Liver (tissue), 8 donors: ENCODE measurements at regions not wholly inside any gene's neighbourhood (a gene's known extent, or its start where the extent isn't known, plus 50 kb on each side); places are given as distances from the start of the nearest gene placed in this dataset.

Experiments
- DNase-seq: peaks from one replicate; pipeline ENCODE4 v3.0.0-alpha.2; 2017; ENCODE audit warnings: low spot score
- H3K27ac ChIP-seq, 2 donors: one replicate each; pipeline ENCODE4 v1.7.0; 2013; ENCODE audit warnings: inconsistent platforms in 2 of 2, low read length in 2 of 2, control low read depth in 1 of 2, low read depth in 1 of 2, mild to moderate bottlenecking in 1 of 2
- H3K27me3 ChIP-seq, 4 donors: one replicate each; pipeline versions ENCODE4 v1.6.1 to v1.7.0; 2013; ENCODE audit warnings: low read length in 3 of 4, inconsistent platforms in 1 of 4, mild to moderate bottlenecking in 1 of 4, moderate library complexity in 1 of 4; ENCODE audit not compliant: control insufficient read depth in 4 of 4, insufficient read depth in 4 of 4
- H3K36me3 ChIP-seq, 4 donors: one replicate each; pipeline versions ENCODE4 v1.6.1 to v1.7.0; 2013; ENCODE audit warnings: low read length in 3 of 4, mild to moderate bottlenecking in 3 of 4, low read depth in 1 of 4, moderate library complexity in 1 of 4; ENCODE audit not compliant: control insufficient read depth in 4 of 4, insufficient read depth in 3 of 4
- H3K4me1 ChIP-seq, 4 donors: one replicate each; pipeline versions ENCODE4 v1.6.1 to v1.7.0; 2013; ENCODE audit warnings: low read length in 3 of 4, mild to moderate bottlenecking in 3 of 4, moderate library complexity in 1 of 4; ENCODE audit not compliant: control insufficient read depth in 4 of 4, insufficient read depth in 4 of 4
- H3K4me3 ChIP-seq, 3 donors: one replicate each; pipeline versions ENCODE4 v1.6.1 to v1.7.0; 2013; ENCODE audit warnings: low read length in 3 of 3, control low read depth in 1 of 3, low read depth in 1 of 3, mild to moderate bottlenecking in 1 of 3
- H3K9ac ChIP-seq, 2 donors: one replicate each; pipeline ENCODE4 v1.7.0; 2013; ENCODE audit warnings: low read length in 2 of 2, mild to moderate bottlenecking in 2 of 2, moderate library complexity in 2 of 2, control low read depth in 1 of 2, low read depth in 1 of 2
- H3K9me3 ChIP-seq, 4 donors: one replicate each; pipeline versions ENCODE4 v1.6.1 to v1.7.0; 2013; ENCODE audit warnings: low read length in 3 of 4; ENCODE audit not compliant: control insufficient read depth in 4 of 4
- ATF3 ChIP-seq: IDR thresholded peaks from 2 replicates; pipeline ENCODE4 v1.6.1; 2016; ENCODE audit warnings: antibody characterized with exemption
- CTCF ChIP-seq: fragments of 150-350 bp; IDR thresholded peaks from 2 replicates; pipeline ENCODE4 v1.5.1; 2017; ENCODE audit warnings: improper control_type of control experiment, low read depth, low read length; ENCODE audit not compliant: missing input control
- EGR1 ChIP-seq, 2 donors: IDR thresholded peaks; 2 replicates each; pipeline ENCODE4 v1.6.1; 2016 to 2018; ENCODE audit warnings: antibody characterized with exemption in 2 of 2, low read depth in 2 of 2
- FOXA1 ChIP-seq: IDR thresholded peaks from 2 replicates; pipeline ENCODE4 v1.6.1; 2016; ENCODE audit warnings: antibody characterized with exemption
- FOXA2 ChIP-seq: IDR thresholded peaks from 2 replicates; pipeline ENCODE4 v1.6.1; 2016; ENCODE audit warnings: antibody characterized with exemption
- GABPA ChIP-seq, 2 donors: IDR thresholded peaks in 1 of 2; conservative IDR thresholded peaks in 1 of 2; 2 replicates each; pipeline ENCODE4 v1.6.1; 2016; ENCODE audit warnings: antibody characterized with exemption in 2 of 2, mild to moderate bottlenecking in 1 of 2, moderate library complexity in 1 of 2
- HNF4A ChIP-seq, 2 donors: conservative IDR thresholded peaks; 2 replicates each; pipeline ENCODE4 v1.6.1; 2016; ENCODE audit warnings: antibody characterized with exemption in 2 of 2, mild to moderate bottlenecking in 2 of 2
- HNF4G ChIP-seq: IDR thresholded peaks from 2 replicates; pipeline ENCODE4 v1.6.1; 2016; ENCODE audit warnings: antibody characterized with exemption
- JUND ChIP-seq, 2 donors: IDR thresholded peaks; 2 replicates each; pipeline ENCODE4 v1.6.1; 2016; ENCODE audit warnings: antibody characterized with exemption in 2 of 2
- NR2F2 ChIP-seq: IDR thresholded peaks from 2 replicates; pipeline ENCODE4 v1.6.1; 2016; ENCODE audit warnings: antibody characterized with exemption
- RAD21 ChIP-seq, 2 donors: IDR thresholded peaks; 2 replicates each; pipeline ENCODE4 v1.6.1; 2016; ENCODE audit warnings: antibody characterized with exemption in 2 of 2, mild to moderate bottlenecking in 2 of 2
- REST ChIP-seq: IDR thresholded peaks from 2 replicates; pipeline ENCODE4 v1.6.1; 2016; ENCODE audit warnings: antibody characterized with exemption, mild to moderate bottlenecking
- RXRA ChIP-seq, 2 donors: IDR thresholded peaks; 2 replicates each; pipeline ENCODE4 v1.6.1; 2017 to 2018; ENCODE audit warnings: antibody characterized with exemption in 2 of 2, mild to moderate bottlenecking in 1 of 2
- SP1 ChIP-seq: IDR thresholded peaks from 2 replicates; pipeline ENCODE4 v1.6.1; 2018; ENCODE audit warnings: antibody characterized with exemption, mild to moderate bottlenecking
- YY1 ChIP-seq: IDR thresholded peaks from 2 replicates; pipeline ENCODE4 v1.6.1; 2016; ENCODE audit warnings: antibody characterized with exemption, mild to moderate bottlenecking
- WGBS: extraction: QIAGEN DNeasy Blood & Tissue Kit; methylation state at CpG from one replicate; pipeline ENCODE4 v1.1.7; 2013; 5-methylcytosine and 5-hydroxymethylcytosine counted together
- TF ChIP-seq, protein P1 (sequence below): IDR thresholded peaks from 2 replicates; pipeline ENCODE4 v1.6.1; 2016; ENCODE audit warnings: antibody characterized with exemption
- donor health status: healthy.
- donor health status: healthy.
- donor health status: healthy.
- donor health status: healthy.
- donor health status: healthy.

- 59% methylated on average over 2 of the region's 2 CpGs for WGBS
- Histone ChIP-seq H3K9me3 (no peaks in the 10 kb centered on the region), H3K27ac (no peak overlapping the region), H3K9ac (no peak overlapping the region), H3K27me3 (no peaks in the 10 kb centered on the region), H3K4me3 (no peak overlapping the region), H3K4me1 (no peaks in the 10 kb centered on the region), H3K36me3 (no peaks in the 10 kb centered on the region)
- TF ChIP-seq GABPA (IDR thresholded peaks at IDR 0.05 in 1 of 2, conservative IDR thresholded peaks at IDR 0.05 in 1 of 2) (no peak), HNF4G (no peak), JUND (IDR thresholded peaks at IDR 0.05) (no peak), RAD21 (IDR thresholded peaks at IDR 0.05) (no peak)
- no peak for DNase-seq
Observed at GRCh38 chr5:117733051-117733450, 1158.4 kb upstream of the SEMA6A start.

GRCh38 chr5:117732264-117732663 is 1157.6 kb upstream of the SEMA6A start:
- H3K4me3 ChIP-seq, result no peak overlapping the region
- no peaks in the 10 kb centered on the region for H3K9me3 ChIP-seq
- no peak for DNase-seq
- TF ChIP-seq SP1 (no peak), RXRA (IDR thresholded peaks at IDR 0.05) (no peak), CTCF (no peak), NR2F2 (no peak), ATF3 (no peak), GABPA (IDR thresholded peaks at IDR 0.05 in 1 of 2, conservative IDR thresholded peaks at IDR 0.05 in 1 of 2) (no peak), YY1 (no peak), EGR1 (IDR thresholded peaks at IDR 0.05; ENCODE audit: low read depth in 2 of 2) (no peak), JUND (IDR thresholded peaks at IDR 0.05) (no peak), REST (no peak), HNF4G (no peak), FOXA2 (no peak), HNF4A (conservative IDR thresholded peaks at IDR 0.05) (no peak), FOXA1 (no peak)
- TF ChIP-seq, protein P1, sequence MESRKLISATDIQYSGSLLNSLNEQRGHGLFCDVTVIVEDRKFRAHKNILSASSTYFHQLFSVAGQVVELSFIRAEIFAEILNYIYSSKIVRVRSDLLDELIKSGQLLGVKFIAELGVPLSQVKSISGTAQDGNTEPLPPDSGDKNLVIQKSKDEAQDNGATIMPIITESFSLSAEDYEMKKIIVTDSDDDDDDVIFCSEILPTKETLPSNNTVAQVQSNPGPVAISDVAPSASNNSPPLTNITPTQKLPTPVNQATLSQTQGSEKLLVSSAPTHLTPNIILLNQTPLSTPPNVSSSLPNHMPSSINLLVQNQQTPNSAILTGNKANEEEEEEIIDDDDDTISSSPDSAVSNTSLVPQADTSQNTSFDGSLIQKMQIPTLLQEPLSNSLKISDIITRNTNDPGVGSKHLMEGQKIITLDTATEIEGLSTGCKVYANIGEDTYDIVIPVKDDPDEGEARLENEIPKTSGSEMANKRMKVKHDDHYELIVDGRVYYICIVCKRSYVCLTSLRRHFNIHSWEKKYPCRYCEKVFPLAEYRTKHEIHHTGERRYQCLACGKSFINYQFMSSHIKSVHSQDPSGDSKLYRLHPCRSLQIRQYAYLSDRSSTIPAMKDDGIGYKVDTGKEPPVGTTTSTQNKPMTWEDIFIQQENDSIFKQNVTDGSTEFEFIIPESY, result no peak
- WGBS, result 72% methylated on average over 3 of the region's 3 CpGs
- no peaks in the 10 kb centered on the region for H3K4me1 ChIP-seq
- no peaks in the 10 kb centered on the region for H3K27me3 ChIP-seq
- H3K27ac ChIP-seq, result no peak overlapping the region
- H3K36me3 ChIP-seq, result no peaks in the 10 kb centered on the region
- H3K9ac ChIP-seq, result no peak overlapping the region
